Calu3 (cell line): ENCODE measurements at regions not wholly inside any gene's neighbourhood (a gene's known extent, or its start where the extent isn't known, plus 50 kb on each side); places are given as distances from the start of the nearest gene placed in this dataset.

ENCODE experiments used
- BruUV-seq: library from RNA; stranded (reverse); fragments of 400-500 nt; replicated peaks from 2 replicates; lab custom pipeline; 2021; lab: Mats Ljungman, UMichigan
- CTCF ChIA-PET: fragments of 300-600 bp; sonication (Branson Sonifier 250); formaldehyde crosslinking; loops from one replicate; lab custom pipeline; 2022; ENCODE audit warnings: antibody characterized with exemption; lab: Charles Lee
- DNase-seq: peaks from one replicate; pipeline ENCODE4 v3.0.0; 2022
- H3K27ac Mint-ChIP-seq: one replicate; pipeline ENCODE4 v1.8.0; 2022; ENCODE audit warnings: mixed read lengths; ENCODE audit not compliant: unreplicated experiment
- H3K27me3 Mint-ChIP-seq: one replicate; pipeline ENCODE4 v1.8.0; 2022; ENCODE audit warnings: mixed read lengths; ENCODE audit not compliant: unreplicated experiment
- H3K36me3 Mint-ChIP-seq: one replicate; pipeline ENCODE4 v1.8.0; 2022; ENCODE audit warnings: mild to moderate bottlenecking, moderate library complexity, mixed read lengths; ENCODE audit not compliant: insufficient read depth, unreplicated experiment
- H3K4me1 Mint-ChIP-seq: one replicate; pipeline ENCODE4 v1.8.0; 2022; ENCODE audit warnings: mild to moderate bottlenecking, low read depth, mixed read lengths; ENCODE audit not compliant: unreplicated experiment
- H3K4me3 Mint-ChIP-seq: one replicate; pipeline ENCODE4 v1.8.0; 2022; ENCODE audit warnings: mild to moderate bottlenecking, low read depth, moderate library complexity, mixed read lengths; ENCODE audit not compliant: unreplicated experiment
- H3K9me3 Mint-ChIP-seq: one replicate; pipeline ENCODE4 v1.8.0; 2022; ENCODE audit warnings: low read depth, mixed read lengths; ENCODE audit not compliant: unreplicated experiment
- intact Hi-C: fragments of 100-400 bp; cut with micrococcal nuclease; formaldehyde crosslinking; loops from one replicate; pipeline ENCODE4 v1.10.0; 2022; ENCODE audit not compliant: unreplicated experiment
- TF ChIP-seq, protein P1 (sequence below): fragments of 200-600 bp; IDR thresholded peaks from one replicate; pipeline ENCODE4 v1.8.0; 2022; ENCODE audit warnings: antibody characterized with exemption; ENCODE audit not compliant: unreplicated experiment

GRCh38 chr3:38992117-38992760 is 59.5 kb downstream of the SCN11A start:
- Mint-ChIP-seq H3K4me1 (peaks cover 9% of the 10 kb centered on the region), H3K27ac (no peak overlapping the region), H3K27me3 (peaks cover 68% of the 10 kb centered on the region)

GRCh38 chr3:38990621-38991020 is 61.1 kb downstream of the SCN11A start:
- DNase-seq, result no peak
- H3K4me1 Mint-ChIP-seq, result peaks cover 9% of the 10 kb centered on the region
- H3K27me3 Mint-ChIP-seq, result peaks cover 52% of the 10 kb centered on the region
- no TSS peak for BruUV-seq
- CTCF ChIA-PET, result no interaction called here
- TF ChIP-seq, protein P1, sequence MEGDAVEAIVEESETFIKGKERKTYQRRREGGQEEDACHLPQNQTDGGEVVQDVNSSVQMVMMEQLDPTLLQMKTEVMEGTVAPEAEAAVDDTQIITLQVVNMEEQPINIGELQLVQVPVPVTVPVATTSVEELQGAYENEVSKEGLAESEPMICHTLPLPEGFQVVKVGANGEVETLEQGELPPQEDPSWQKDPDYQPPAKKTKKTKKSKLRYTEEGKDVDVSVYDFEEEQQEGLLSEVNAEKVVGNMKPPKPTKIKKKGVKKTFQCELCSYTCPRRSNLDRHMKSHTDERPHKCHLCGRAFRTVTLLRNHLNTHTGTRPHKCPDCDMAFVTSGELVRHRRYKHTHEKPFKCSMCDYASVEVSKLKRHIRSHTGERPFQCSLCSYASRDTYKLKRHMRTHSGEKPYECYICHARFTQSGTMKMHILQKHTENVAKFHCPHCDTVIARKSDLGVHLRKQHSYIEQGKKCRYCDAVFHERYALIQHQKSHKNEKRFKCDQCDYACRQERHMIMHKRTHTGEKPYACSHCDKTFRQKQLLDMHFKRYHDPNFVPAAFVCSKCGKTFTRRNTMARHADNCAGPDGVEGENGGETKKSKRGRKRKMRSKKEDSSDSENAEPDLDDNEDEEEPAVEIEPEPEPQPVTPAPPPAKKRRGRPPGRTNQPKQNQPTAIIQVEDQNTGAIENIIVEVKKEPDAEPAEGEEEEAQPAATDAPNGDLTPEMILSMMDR, result no peak
- H3K36me3 Mint-ChIP-seq, result no peaks in the 10 kb centered on the region
- H3K9me3 Mint-ChIP-seq, result no peaks in the 10 kb centered on the region
- H3K4me3 Mint-ChIP-seq, result no peak overlapping the region
- no peak overlapping the region for H3K27ac Mint-ChIP-seq
- intact Hi-C loops, result no loop called here

More at GRCh38 chr3:38992117-38992760, 59.5 kb downstream of the SCN11A start:
- Mint-ChIP-seq H3K36me3 (no peaks in the 10 kb centered on the region), H3K9me3 (no peaks in the 10 kb centered on the region), H3K4me3 (no peak overlapping the region)
- intact Hi-C loops, result no loop called here
- DNase-seq, result no peak
- CTCF ChIA-PET, result no interaction called here
- TF ChIP-seq, protein P1, result no peak
- no TSS peak for BruUV-seq

- no TSS peak for BruUV-seq
- Mint-ChIP-seq H3K9me3 (no peaks in the 10 kb centered on the region), H3K27me3 (peaks cover 46% of the 10 kb centered on the region), H3K4me1 (peaks cover 9% of the 10 kb centered on the region), H3K36me3 (no peaks in the 10 kb centered on the region), H3K27ac (no peak overlapping the region), H3K4me3 (no peak overlapping the region)
- CTCF ChIA-PET, result no interaction called here
- intact Hi-C loops, result no loop called here
- TF ChIP-seq, protein P1, result no peak
- no peak for DNase-seq
Observed at GRCh38 chr3:38989917-38990510, 61.7 kb downstream of the SCN11A start.

DNA sequence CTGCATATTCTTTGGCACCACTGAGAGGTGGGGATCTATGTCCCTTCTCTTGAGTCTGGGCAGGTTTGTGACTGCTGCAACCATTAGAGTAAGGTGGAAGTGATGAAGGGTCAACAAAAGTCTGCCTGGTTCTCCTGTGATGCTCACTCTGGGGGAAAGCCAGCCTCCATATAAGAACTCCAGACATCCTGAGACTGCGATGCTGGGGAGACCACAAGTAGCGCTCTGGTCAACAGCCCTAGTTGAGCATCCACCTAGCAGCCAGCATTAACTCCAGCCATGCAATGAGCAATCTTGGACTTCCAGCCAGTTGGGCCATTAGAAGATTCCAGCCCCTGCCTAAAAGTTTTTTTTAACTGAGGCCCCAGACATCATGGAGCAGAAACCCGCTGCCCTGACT is 62.8 kb downstream of the SCN11A start:
- CTCF ChIA-PET, result no interaction called here
- no peak overlapping the region for H3K4me3 Mint-ChIP-seq

More for the DNA sequence above, 62.8 kb downstream of the SCN11A start:
- H3K36me3 Mint-ChIP-seq, result no peaks in the 10 kb centered on the region
- H3K9me3 Mint-ChIP-seq, result no peaks in the 10 kb centered on the region
- TF ChIP-seq, protein P1, result no peak
- no TSS peak for BruUV-seq
- peaks cover 35% of the 10 kb centered on the region for H3K27me3 Mint-ChIP-seq
- H3K4me1 Mint-ChIP-seq, result peaks cover 9% of the 10 kb centered on the region
- DNase-seq, result no peak
- no peak overlapping the region for H3K27ac Mint-ChIP-seq
- intact Hi-C loops, result no loop called here
